Upper lobe of left lung (tissue), 4 donors: ENCODE measurements at regions not wholly inside any gene's neighbourhood (a gene's known extent, or its start where the extent isn't known, plus 50 kb on each side); places are given as distances from the start of the nearest gene placed in this dataset.

Experiments
- EP300 ChIP-seq, 4 donors: sonication (generic); formaldehyde crosslinking; IDR thresholded peaks; one replicate each; pipeline ENCODE4 v1.5.1; 2017; ENCODE audit warnings: antibody characterized with exemption in 4 of 4, control low read depth in 2 of 4
- TF ChIP-seq, protein P1 (sequence below), 6 experiments: fragments of 450-650 bp in 4 of 6; fragments of 200-600 bp in 2 of 6; sonication (generic) in 2 of 6; IDR thresholded peaks; one replicate each; pipeline ENCODE4 v1.5.1; 2016 to 2019; ENCODE audit warnings: antibody characterized with exemption in 6 of 6

DNA sequence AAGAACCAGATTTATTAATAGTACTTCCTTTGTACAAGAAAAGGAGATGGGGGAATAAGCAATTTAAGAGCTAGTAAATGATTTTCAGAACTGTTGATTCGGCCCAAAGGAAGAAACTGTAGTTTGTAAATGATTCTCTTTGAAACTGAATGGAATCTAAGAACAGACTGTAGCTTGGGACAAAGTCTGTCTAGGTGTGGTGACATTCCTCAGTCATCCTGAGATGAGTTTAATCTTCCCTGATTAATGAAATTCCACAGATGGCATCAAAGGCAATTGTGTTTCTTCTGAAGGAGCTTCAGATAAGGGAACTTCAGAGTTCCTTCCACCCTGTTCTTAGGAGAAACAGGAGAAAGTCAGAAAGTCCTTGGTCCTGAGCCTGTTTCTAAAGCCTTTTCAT, 2095.9 kb downstream of the LRRC4C start:
- TF ChIP-seq, protein P1, sequence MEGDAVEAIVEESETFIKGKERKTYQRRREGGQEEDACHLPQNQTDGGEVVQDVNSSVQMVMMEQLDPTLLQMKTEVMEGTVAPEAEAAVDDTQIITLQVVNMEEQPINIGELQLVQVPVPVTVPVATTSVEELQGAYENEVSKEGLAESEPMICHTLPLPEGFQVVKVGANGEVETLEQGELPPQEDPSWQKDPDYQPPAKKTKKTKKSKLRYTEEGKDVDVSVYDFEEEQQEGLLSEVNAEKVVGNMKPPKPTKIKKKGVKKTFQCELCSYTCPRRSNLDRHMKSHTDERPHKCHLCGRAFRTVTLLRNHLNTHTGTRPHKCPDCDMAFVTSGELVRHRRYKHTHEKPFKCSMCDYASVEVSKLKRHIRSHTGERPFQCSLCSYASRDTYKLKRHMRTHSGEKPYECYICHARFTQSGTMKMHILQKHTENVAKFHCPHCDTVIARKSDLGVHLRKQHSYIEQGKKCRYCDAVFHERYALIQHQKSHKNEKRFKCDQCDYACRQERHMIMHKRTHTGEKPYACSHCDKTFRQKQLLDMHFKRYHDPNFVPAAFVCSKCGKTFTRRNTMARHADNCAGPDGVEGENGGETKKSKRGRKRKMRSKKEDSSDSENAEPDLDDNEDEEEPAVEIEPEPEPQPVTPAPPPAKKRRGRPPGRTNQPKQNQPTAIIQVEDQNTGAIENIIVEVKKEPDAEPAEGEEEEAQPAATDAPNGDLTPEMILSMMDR (IDR thresholded peaks at IDR 0.05): no peak
- TF ChIP-seq EP300 (IDR thresholded peaks at IDR 0.05): no peak
